Panc1 (cell line): ENCODE measurements at regions not wholly inside any gene's neighbourhood (a gene's known extent, or its start where the extent isn't known, plus 50 kb on each side); places are given as distances from the start of the nearest gene placed in this dataset.

Experiments
- ATAC-seq: fragments of 200-7000 bp; cut with Tn5 transposase; 2 replicates; pipeline ENCODE4 v1.9.1; 2020; ENCODE audit warnings: mild to moderate bottlenecking, moderate library complexity
- BruUV-seq: library from RNA; stranded (reverse); fragments of 400-500 nt; replicated peaks from 2 replicates; lab custom pipeline; 2021; lab: Mats Ljungman, UMichigan
- CTCF ChIA-PET: fragments of 300-600 bp; sonication (Branson Sonifier 250); formaldehyde crosslinking; loops from one replicate; lab custom pipeline; 2022; ENCODE audit warnings: antibody characterized with exemption; lab: Charles Lee
- POLR2A ChIA-PET: fragments of 300-600 bp; sonication (Branson Sonifier 250); formaldehyde crosslinking; loops from one replicate; lab custom pipeline; 2022; ENCODE audit warnings: antibody characterized with exemption; lab: Charles Lee
- DNase-seq: peaks from one replicate; pipeline ENCODE4 v3.0.0-alpha.2; 2010; ENCODE audit warnings: low read depth, low spot score
- H3K27ac ChIP-seq: 2 replicates; pipeline ENCODE4 v1.5.1; 2011; ENCODE audit warnings: mild to moderate bottlenecking, low read length, inconsistent platforms
- H3K27me3 ChIP-seq: fragments of 200-500 bp; sonication (Bioruptor generic); 2 replicates; pipeline ENCODE4 v1.6.0; 2014; ENCODE audit warnings: low read length, inconsistent platforms; ENCODE audit not compliant: control insufficient read depth, insufficient read depth
- H3K36me3 ChIP-seq: fragments of 200-500 bp; sonication (Bioruptor generic); 2 replicates; pipeline ENCODE4 v1.5.1; 2014; ENCODE audit warnings: inconsistent platforms, mild to moderate bottlenecking, low read length, moderate library complexity; ENCODE audit not compliant: control insufficient read depth, insufficient read depth
- H3K4me1 ChIP-seq: 2 replicates; pipeline ENCODE4 v1.5.1; 2011; ENCODE audit warnings: inconsistent platforms, mild to moderate bottlenecking, low read length, moderate library complexity; ENCODE audit not compliant: control insufficient read depth, insufficient read depth
- H3K4me3 ChIP-seq, 2 experiments: 2 replicates each; pipeline ENCODE4 v1.5.1; 2011 to 2012; ENCODE audit warnings: low read depth in 2 of 2, low read length in 2 of 2, mild to moderate bottlenecking in 2 of 2, inconsistent platforms in 1 of 2, moderate library complexity in 1 of 2
- H3K9me3 ChIP-seq: fragments of 200-500 bp; sonication (Bioruptor generic); 2 replicates; pipeline ENCODE4 v1.5.1; 2014; ENCODE audit warnings: low read depth, mild to moderate bottlenecking, inconsistent platforms, low read length, moderate library complexity; ENCODE audit not compliant: control insufficient read depth, insufficient read depth
- POLR2AphosphoS5 ChIP-seq: IDR thresholded peaks from 2 replicates; pipeline ENCODE4 v1.6.1; 2012; ENCODE audit warnings: mild to moderate bottlenecking, low read depth, low read length, moderate library complexity
- SIN3A ChIP-seq: IDR thresholded peaks from 2 replicates; pipeline ENCODE4 v1.6.1; 2012; ENCODE audit warnings: low read depth, mild to moderate bottlenecking, low read length, moderate library complexity, borderline replicate concordance; ENCODE audit not compliant: insufficient read depth
- TCF7L2 ChIP-seq: IDR thresholded peaks from 2 replicates; pipeline ENCODE4 v1.6.1; 2011; ENCODE audit warnings: mild to moderate bottlenecking, low read depth, low read length, inconsistent platforms
- in situ Hi-C: cut with HindIII; loops from 2 replicates; pipeline ENCODE4 v1.10.0; 2016; ENCODE audit warnings: low sequenced_read_pairs, low pct_unique_long_range_greater_than_20kb
- intact Hi-C: fragments of 100-400 bp; cut with micrococcal nuclease; formaldehyde crosslinking; loops from one replicate; pipeline ENCODE4 v1.10.0; 2022; ENCODE audit not compliant: unreplicated experiment
- TF ChIP-seq, protein P1 (sequence below), 2 experiments: IDR thresholded peaks; 2 replicates each; pipeline ENCODE4 v1.6.1; 2011 to 2012; ENCODE audit warnings: low read depth in 2 of 2, control low read depth in 1 of 2, low read length in 1 of 2, mild to moderate bottlenecking in 1 of 2, moderate library complexity in 1 of 2; ENCODE audit not compliant: insufficient read depth in 1 of 2
- TF ChIP-seq, protein P2 (sequence below): fragments of 450-650 bp; IDR thresholded peaks from 2 replicates; pipeline ENCODE4 v1.5.1; 2017; ENCODE audit warnings: mild to moderate bottlenecking

DNA sequence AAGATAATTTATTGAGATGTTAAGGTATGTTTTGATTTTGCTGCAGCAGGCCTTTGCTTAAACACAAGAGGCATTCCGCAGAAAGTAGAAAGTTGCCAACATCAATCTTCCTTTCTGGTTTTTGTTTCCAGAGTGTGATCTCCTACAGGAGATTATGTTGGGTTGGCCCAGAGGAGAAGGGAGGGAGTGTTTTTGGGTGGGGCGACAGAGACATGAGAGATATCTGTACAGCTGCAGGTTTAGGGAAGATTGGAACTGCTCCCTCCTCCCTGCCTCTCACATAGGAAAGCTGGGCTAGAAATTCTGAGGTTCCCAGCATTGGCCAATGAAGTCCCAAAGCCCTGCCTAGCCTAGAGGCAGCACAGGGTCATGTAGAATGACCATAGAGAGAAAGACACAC lies 211.0 kb downstream of the CEMIP2 start:
- CTCF ChIA-PET, result no interaction called here
- no peak overlapping the region for H3K4me3 ChIP-seq
- H3K27me3 ChIP-seq, result no peaks in the 10 kb centered on the region
- in situ Hi-C loops (no loop called here), intact Hi-C loops (no loop called here)
- ATAC-seq, result no peak
- POLR2A ChIA-PET, result no interaction called here
- H3K27ac ChIP-seq, result no peak overlapping the region
- H3K4me1 ChIP-seq, result no peaks in the 10 kb centered on the region
- TF ChIP-seq POLR2AphosphoS5 (no peak), SIN3A (no peak), TCF7L2 (no peak)
- TF ChIP-seq, protein P1, sequence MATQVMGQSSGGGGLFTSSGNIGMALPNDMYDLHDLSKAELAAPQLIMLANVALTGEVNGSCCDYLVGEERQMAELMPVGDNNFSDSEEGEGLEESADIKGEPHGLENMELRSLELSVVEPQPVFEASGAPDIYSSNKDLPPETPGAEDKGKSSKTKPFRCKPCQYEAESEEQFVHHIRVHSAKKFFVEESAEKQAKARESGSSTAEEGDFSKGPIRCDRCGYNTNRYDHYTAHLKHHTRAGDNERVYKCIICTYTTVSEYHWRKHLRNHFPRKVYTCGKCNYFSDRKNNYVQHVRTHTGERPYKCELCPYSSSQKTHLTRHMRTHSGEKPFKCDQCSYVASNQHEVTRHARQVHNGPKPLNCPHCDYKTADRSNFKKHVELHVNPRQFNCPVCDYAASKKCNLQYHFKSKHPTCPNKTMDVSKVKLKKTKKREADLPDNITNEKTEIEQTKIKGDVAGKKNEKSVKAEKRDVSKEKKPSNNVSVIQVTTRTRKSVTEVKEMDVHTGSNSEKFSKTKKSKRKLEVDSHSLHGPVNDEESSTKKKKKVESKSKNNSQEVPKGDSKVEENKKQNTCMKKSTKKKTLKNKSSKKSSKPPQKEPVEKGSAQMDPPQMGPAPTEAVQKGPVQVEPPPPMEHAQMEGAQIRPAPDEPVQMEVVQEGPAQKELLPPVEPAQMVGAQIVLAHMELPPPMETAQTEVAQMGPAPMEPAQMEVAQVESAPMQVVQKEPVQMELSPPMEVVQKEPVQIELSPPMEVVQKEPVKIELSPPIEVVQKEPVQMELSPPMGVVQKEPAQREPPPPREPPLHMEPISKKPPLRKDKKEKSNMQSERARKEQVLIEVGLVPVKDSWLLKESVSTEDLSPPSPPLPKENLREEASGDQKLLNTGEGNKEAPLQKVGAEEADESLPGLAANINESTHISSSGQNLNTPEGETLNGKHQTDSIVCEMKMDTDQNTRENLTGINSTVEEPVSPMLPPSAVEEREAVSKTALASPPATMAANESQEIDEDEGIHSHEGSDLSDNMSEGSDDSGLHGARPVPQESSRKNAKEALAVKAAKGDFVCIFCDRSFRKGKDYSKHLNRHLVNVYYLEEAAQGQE (IDR thresholded peaks at IDR 0.05; ENCODE audit: insufficient read depth in 1 of 2, low read depth in 2 of 2, low read length in 1 of 2), result no peak
- TF ChIP-seq, protein P2, sequence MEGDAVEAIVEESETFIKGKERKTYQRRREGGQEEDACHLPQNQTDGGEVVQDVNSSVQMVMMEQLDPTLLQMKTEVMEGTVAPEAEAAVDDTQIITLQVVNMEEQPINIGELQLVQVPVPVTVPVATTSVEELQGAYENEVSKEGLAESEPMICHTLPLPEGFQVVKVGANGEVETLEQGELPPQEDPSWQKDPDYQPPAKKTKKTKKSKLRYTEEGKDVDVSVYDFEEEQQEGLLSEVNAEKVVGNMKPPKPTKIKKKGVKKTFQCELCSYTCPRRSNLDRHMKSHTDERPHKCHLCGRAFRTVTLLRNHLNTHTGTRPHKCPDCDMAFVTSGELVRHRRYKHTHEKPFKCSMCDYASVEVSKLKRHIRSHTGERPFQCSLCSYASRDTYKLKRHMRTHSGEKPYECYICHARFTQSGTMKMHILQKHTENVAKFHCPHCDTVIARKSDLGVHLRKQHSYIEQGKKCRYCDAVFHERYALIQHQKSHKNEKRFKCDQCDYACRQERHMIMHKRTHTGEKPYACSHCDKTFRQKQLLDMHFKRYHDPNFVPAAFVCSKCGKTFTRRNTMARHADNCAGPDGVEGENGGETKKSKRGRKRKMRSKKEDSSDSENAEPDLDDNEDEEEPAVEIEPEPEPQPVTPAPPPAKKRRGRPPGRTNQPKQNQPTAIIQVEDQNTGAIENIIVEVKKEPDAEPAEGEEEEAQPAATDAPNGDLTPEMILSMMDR, result no peak
- no TSS peak for BruUV-seq
- DNase-seq, result no peak
- no peaks in the 10 kb centered on the region for H3K9me3 ChIP-seq
- no peaks in the 10 kb centered on the region for H3K36me3 ChIP-seq

GRCh38 chr9:71552480-71552879 lies 215.8 kb downstream of the CEMIP2 start:
- in situ Hi-C loops, result no loop called here
- POLR2A ChIA-PET, result no interaction called here
- BruUV-seq, result no TSS peak

More at GRCh38 chr9:71552480-71552879, 215.8 kb downstream of the CEMIP2 start:
- TF ChIP-seq, protein P1 (IDR thresholded peaks at IDR 0.05; ENCODE audit: insufficient read depth in 1 of 2, low read depth in 2 of 2, low read length in 1 of 2), result no peak
- TF ChIP-seq TCF7L2 (no peak), POLR2AphosphoS5 (no peak), SIN3A (no peak)
- TF ChIP-seq, protein P2, result no peak
- Histone ChIP-seq H3K4me3 (no peak overlapping the region), H3K4me1 (no peaks in the 10 kb centered on the region), H3K36me3 (no peaks in the 10 kb centered on the region), H3K27me3 (no peaks in the 10 kb centered on the region), H3K27ac (no peak overlapping the region), H3K9me3 (no peaks in the 10 kb centered on the region)
- ATAC-seq (no peak), DNase-seq (no peak)
- CTCF ChIA-PET, result no interaction called here
- intact Hi-C loops, result no loop called here
